HepG2 (cell line): ENCODE measurements at regions not wholly inside any gene's neighbourhood (a gene's known extent, or its start where the extent isn't known, plus 50 kb on each side); places are given as distances from the start of the nearest gene placed in this dataset.

Source experiments
- ELF3 ChIP-seq: IDR thresholded peaks from 2 replicates; pipeline ENCODE4 v1.6.1; 2016; ENCODE audit warnings: missing genetic modification reagents, missing compliant biosample characterization
- HNF1A ChIP-seq, 2 experiments: sonication (generic) in 1 of 2; formaldehyde crosslinking in 1 of 2; IDR thresholded peaks; 2 replicates each; pipeline versions ENCODE4 v1.4.0 to v1.6.1; 2016 to 2020; ENCODE audit warnings: borderline replicate concordance in 1 of 2, low read depth in 1 of 2, mild to moderate bottlenecking in 1 of 2, missing genetic modification reagents in 1 of 2
- HOMEZ ChIP-seq: IDR thresholded peaks from 2 replicates; pipeline ENCODE4 v1.6.1; 2016; ENCODE audit warnings: low read depth
- KDM2A ChIP-seq: sonication (generic); formaldehyde crosslinking; IDR thresholded peaks from 2 replicates; pipeline ENCODE4 v1.4.0; 2020; ENCODE audit warnings: low read depth, missing genetic modification reagents, borderline replicate concordance
- MNT ChIP-seq: fragments of 450-650 bp; IDR thresholded peaks from 2 replicates; pipeline ENCODE4 v1.6.1; 2016
- MXI1 ChIP-seq: IDR thresholded peaks from 3 replicates; pipeline ENCODE4 v1.6.1; 2012; ENCODE audit warnings: low read depth, low read length, inconsistent platforms, borderline replicate concordance
- PPARG ChIP-seq: conservative IDR thresholded peaks from 2 replicates; pipeline ENCODE4 v1.6.1; 2016; ENCODE audit warnings: missing biosample characterization, missing genetic modification reagents
- RXRB ChIP-seq: IDR thresholded peaks from 2 replicates; pipeline ENCODE4 v1.6.1; 2016; ENCODE audit warnings: borderline replicate concordance, missing genetic modification reagents, missing compliant biosample characterization
- TFAP4 ChIP-seq: sonication (generic); IDR thresholded peaks from 2 replicates; pipeline ENCODE4 v1.6.1; 2016; ENCODE audit warnings: low read depth, borderline replicate concordance
- ZFP1 ChIP-seq: IDR thresholded peaks from 2 replicates; pipeline ENCODE4 v1.6.1; 2016
- ZNF30 ChIP-seq: sonication (generic); formaldehyde crosslinking; IDR thresholded peaks from 2 replicates; pipeline ENCODE4 v1.5.0; 2020; ENCODE audit warnings: mild to moderate bottlenecking, missing genetic modification reagents
- ZNF577 ChIP-seq: sonication (generic); formaldehyde crosslinking; IDR thresholded peaks from 2 replicates; pipeline ENCODE4 v1.4.0; 2020; ENCODE audit warnings: mild to moderate bottlenecking, low read depth, missing genetic modification reagents, borderline replicate concordance
- ZNF614 ChIP-seq: IDR thresholded peaks from 2 replicates; pipeline ENCODE4 v1.6.1; 2018; ENCODE audit warnings: missing biosample characterization, missing genetic modification reagents, inconsistent platforms, borderline replicate concordance
- TF ChIP-seq, protein P1 (sequence below): sonication (generic); formaldehyde crosslinking; IDR thresholded peaks from 2 replicates; pipeline ENCODE4 v1.4.0; 2020; ENCODE audit warnings: missing genetic modification reagents
- TF ChIP-seq, protein P2 (sequence below): IDR thresholded peaks from 2 replicates; pipeline ENCODE4 v1.6.1; 2012; ENCODE audit warnings: low read depth, low read length, improper control_type of control experiment

DNA sequence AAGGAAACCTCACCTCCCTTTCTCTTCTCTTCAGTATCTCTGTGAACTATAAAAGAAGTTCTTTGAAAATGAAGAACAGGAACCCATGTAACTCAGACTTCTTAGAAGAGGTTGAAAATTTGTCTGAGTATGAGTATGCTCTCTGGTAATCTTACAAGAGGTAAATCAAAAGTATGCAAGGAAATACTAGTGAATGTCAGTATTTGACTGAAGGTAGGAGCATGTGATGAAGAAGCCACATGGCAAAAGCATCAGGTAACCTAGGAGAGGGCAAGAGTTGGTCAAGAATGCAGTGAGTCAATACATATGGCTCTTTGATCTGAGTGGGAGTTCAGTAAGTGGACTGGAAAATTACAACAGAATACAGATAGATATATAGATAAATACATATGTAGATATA is 133.0 kb upstream of the NECTIN3 start (continued):
- TF ChIP-seq RXRB, result peak; percentile 69; the same call in 1 of the 2 replicates
- TF ChIP-seq, protein P1, sequence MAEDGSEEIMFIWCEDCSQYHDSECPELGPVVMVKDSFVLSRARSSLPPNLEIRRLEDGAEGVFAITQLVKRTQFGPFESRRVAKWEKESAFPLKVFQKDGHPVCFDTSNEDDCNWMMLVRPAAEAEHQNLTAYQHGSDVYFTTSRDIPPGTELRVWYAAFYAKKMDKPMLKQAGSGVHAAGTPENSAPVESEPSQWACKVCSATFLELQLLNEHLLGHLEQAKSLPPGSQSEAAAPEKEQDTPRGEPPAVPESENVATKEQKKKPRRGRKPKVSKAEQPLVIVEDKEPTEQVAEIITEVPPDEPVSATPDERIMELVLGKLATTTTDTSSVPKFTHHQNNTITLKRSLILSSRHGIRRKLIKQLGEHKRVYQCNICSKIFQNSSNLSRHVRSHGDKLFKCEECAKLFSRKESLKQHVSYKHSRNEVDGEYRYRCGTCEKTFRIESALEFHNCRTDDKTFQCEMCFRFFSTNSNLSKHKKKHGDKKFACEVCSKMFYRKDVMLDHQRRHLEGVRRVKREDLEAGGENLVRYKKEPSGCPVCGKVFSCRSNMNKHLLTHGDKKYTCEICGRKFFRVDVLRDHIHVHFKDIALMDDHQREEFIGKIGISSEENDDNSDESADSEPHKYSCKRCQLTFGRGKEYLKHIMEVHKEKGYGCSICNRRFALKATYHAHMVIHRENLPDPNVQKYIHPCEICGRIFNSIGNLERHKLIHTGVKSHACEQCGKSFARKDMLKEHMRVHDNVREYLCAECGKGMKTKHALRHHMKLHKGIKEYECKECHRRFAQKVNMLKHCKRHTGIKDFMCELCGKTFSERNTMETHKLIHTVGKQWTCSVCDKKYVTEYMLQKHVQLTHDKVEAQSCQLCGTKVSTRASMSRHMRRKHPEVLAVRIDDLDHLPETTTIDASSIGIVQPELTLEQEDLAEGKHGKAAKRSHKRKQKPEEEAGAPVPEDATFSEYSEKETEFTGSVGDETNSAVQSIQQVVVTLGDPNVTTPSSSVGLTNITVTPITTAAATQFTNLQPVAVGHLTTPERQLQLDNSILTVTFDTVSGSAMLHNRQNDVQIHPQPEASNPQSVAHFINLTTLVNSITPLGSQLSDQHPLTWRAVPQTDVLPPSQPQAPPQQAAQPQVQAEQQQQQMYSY (CRISPR knock-in tag), result no peak
- TF ChIP-seq MXI1, result peak; percentile 73; the same call in 1 of the 3 replicates
- TF ChIP-seq ZNF577 (CRISPR knock-in tag), result no peak
- TF ChIP-seq KDM2A (CRISPR knock-in tag), result no peak
- no peak for TF ChIP-seq ZFP1 (CRISPR knock-in tag)
- TF ChIP-seq ZNF30 (CRISPR knock-in tag), result no peak
- TF ChIP-seq MNT, result peak; percentile 51; the same call in 1 of the 2 replicates
- TF ChIP-seq HNF1A (IDR thresholded peaks at IDR 0.05; ENCODE audit: low read depth), result no peak
- TF ChIP-seq HNF1A (CRISPR knock-in tag; IDR thresholded peaks at IDR 0.05; ENCODE audit: borderline replicate concordance), result no peak
- TF ChIP-seq TFAP4, result peak; percentile 66; the same call in 1 of the 2 replicates
- TF ChIP-seq, protein P2, sequence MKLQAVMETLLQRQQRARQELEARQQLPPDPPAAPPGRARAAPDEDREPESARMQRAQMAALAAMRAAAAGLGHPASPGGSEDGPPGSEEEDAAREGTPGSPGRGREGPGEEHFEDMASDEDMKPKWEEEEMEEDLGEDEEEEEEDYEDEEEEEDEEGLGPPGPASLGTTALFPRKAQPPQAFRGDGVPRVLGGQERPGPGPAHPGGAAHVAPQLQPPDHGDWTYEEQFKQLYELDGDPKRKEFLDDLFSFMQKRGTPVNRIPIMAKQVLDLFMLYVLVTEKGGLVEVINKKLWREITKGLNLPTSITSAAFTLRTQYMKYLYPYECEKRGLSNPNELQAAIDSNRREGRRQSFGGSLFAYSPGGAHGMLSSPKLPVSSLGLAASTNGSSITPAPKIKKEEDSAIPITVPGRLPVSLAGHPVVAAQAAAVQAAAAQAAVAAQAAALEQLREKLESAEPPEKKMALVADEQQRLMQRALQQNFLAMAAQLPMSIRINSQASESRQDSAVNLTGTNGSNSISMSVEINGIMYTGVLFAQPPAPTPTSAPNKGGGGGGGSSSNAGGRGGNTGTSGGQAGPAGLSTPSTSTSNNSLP, result 0 out of 2 replicates have a peak, but pooled peaks have one; percentile 20
- peak; percentile 65; the same call in 1 of the 2 replicates for TF ChIP-seq HOMEZ (CRISPR knock-in tag)
- TF ChIP-seq ELF3, result peak; percentile 37; the same call in 1 of the 2 replicates
- TF ChIP-seq ZNF614 (CRISPR knock-in tag), result peak; percentile 65; the same call in 1 of the 2 replicates
- no peak for TF ChIP-seq PPARG (CRISPR knock-in tag)
